Renal cortex interstitium (tissue), 11 donors: ENCODE measurements at regions not wholly inside any gene's neighbourhood (a gene's known extent, or its start where the extent isn't known, plus 50 kb on each side); places are given as distances from the start of the nearest gene placed in this dataset.

Experiments
- DNase-seq, 11 donors: peaks; one replicate each; pipeline ENCODE4 v3.0.0-alpha.2; 2013; ENCODE audit warnings: low read depth in 9 of 11, low spot score in 4 of 11; ENCODE audit errors: extremely low read depth in 1 of 11

DNA sequence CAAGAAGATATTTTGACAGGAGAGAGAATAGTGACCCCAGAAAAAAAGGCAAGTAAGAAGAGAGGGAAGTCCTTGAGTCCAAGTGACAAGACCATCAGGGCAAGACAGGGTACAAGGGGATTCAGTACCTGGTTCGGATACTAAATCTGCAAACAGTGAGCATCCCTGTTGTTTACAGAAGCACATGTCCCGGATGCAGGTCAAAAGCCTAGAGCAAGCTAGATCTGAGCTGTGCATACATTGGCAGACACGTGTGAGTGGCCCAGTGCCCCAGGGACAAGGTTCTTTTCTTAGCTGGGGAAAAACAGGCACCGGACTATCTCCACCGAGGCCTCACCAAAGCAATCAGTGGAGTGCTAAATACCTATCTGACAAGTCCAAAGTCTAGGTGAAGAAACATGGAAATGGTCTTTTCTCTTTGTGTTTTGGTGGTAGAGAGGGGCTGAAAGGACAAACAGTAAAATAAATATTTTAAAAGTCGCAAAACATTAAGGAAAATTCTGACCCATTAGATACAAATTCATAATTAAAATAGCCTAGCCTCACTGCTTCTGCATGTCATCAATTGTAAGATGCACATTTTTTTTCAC is 165.2 kb downstream of the SUCLG1 start:
- no peak for DNase-seq

DNA sequence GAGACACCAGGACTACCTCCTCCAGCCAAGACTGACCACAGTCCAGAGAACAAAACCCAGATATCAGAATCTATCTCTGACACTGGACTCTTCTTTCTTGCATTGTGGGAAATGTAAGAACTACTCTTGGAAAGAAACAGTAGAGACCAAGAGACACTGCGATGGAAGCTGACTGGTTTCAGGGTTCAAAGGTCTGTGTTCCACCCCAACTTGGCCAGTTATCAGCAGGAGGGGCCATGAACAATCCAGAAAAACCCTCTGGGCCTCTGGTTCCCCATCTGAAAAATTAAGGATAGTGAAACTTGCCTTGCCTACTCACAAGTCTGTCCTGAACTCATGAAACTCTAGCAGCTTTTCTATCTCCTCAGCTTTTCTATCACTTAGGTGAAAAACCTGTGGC is 166.5 kb downstream of the SUCLG1 start:
- no peak for DNase-seq

DNA sequence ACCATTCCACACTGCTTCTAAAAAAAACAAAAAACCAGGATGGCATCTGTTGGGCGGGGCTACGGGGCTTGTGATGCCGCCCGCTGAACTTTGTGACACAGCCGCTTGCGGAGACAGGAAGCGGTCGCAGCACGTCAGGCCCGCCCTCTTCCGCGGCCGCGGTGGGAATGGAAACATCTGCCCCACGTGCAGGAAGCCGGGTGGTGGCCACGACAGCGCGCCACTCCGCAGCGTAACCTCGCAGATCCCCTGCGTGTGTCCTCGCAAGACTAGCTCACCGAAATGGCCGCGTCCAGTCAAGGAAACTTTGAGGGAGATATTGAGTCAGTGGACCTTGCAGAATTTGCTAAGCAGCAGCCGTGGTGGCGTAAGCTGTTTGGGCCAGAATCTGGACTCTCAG is 168.5 kb downstream of the SUCLG1 start:
- no peak for DNase-seq

DNA sequence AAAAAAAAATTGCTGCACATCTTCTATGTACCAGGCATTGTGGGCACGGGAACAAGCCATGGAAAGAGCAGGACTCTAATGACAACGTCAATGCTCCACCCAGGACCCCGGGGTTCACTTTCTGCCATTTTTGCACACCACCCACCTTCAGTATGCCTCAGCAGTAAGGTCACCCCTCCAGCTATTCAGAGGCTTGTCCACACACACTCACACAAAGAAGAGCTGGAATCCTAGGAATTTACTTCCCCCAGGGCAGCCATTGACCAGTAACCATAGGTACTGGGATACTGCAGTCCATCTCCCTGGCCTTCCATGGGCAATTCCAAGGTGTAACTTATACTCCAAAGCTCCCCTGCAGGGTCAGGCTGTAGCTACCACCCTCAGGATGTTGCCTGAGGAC is 170.8 kb downstream of the SUCLG1 start:
- no peak for DNase-seq

DNA sequence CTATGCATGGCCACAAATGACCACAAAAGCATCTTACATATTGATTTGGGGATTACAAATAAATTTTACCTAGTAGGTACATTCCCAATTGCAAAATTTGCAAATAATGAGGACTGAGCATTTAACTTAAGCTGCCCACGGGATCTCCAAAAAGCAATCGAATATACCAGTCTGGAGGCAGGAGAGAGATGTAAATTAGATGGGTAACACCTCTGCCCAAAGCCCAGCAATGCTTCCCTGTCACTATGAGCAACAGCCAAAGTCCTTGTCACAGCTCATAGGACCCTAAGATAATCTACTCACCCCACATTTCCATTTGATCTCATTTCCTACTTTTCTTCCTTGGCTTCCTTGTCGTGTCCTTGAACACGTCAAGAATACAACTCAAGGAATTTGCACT is 172.2 kb downstream of the SUCLG1 start:
- DNase-seq, result no peak

DNA sequence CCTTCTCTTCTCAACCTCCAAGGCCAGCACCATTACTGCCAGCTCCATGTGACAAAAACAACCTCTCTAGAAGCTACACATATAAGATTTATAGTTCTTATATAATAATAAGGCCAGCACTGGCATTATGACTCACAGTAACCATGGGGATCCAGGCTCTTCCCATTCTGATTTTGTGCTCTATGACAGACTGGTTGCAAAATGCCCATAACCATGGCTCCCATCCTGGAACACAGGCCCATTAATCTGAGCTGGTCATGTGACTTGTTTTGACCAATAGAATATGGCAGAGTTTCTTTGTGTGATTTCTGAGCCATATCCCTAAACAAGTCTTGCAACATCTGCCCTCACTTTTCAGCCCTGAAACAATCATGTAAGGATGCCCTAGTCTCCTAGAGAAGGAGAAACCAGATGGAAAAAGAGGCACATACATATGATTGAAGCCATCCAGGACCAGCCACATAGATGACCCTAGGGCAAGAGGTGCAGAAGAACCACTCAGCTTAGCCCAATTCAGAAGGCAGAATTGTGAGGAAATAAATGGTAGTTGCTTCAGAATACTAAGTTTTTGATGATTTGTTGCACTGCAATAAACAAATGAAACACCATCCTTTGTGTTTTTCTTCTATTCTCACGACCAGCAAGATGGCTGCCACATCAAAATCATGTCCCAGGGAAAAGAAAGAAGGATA is 173.9 kb downstream of the SUCLG1 start:
- DNase-seq, result no peak

DNA sequence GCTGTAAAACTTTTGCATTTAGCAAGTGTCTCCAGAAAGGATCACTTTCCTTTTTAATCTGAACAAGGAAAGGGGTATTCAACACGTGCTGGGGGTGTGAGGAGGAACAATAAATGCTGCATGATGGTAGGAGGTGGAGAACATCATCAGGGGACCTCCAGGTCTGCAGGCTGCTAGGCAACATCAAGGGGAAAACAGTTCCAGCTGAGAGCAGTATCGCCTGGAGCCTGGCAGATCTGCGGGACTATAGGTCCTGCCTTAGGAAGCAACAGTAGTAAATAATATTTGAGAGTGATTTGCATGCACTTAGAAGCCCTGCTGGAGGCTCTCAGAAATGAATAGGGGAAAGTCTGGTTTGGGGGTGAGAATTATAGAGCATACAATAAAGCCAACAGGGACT is 175.6 kb downstream of the SUCLG1 start:
- DNase-seq, result peak in 2 of 11 donors; percentile 11 to 14

DNA sequence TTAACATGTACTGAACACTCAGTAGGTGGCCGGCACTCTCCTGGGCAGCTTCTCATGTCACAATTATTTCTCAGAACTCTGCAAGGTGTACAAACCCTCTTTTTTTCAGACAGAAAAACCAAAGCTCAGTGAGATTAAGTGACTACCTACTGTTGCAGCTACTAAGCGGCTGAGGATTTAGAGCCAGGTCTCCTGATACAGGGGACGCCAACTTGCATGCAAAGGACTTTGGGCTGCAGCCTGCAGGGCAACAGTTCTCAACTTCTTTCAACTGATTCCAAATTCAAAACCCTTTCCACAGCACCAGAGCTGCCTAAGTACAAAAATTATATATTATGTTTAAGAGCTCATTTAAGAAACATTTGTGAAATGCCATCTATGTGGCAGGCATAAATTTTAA is 177.6 kb downstream of the SUCLG1 start:
- no peak for DNase-seq

DNA sequence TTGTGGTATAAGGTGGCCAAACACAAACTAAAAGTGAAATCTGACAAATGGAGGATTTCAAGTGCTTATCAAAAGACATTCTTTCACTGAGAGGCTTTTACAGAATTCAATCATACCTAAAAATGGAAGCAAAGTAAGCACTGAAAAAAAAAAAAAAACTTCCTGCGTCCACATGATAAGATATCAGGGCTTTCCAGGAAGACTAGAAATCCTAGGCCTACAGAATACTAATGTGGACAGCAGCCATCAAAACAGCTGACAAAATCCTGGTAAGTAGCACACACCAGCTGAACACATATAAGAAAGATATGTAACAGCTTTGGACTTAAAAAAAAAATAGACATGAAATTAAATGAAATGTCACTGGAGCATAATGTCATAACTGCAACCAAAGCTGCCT is 178.2 kb downstream of the SUCLG1 start:
- no peak for DNase-seq

DNA sequence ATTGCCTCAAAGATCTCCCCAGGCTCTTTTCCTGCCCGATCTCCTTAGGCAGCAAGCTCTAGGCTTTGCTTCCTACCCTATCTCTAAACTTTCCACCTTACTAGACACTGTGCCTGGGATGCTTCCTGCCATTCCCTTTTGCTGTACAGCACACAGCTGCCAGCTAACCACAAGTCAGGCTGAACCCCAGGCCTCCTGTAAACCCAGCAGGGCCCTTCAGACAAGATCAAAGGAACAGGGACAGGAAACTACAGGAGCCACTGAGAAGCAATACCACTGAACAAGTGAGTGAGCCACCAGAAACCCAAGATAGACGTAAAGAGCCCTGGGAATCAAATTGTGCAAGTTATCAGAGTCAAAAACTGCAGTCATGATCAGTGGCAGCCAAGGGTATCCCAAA is 180.7 kb downstream of the SUCLG1 start:
- DNase-seq, result no peak

DNA sequence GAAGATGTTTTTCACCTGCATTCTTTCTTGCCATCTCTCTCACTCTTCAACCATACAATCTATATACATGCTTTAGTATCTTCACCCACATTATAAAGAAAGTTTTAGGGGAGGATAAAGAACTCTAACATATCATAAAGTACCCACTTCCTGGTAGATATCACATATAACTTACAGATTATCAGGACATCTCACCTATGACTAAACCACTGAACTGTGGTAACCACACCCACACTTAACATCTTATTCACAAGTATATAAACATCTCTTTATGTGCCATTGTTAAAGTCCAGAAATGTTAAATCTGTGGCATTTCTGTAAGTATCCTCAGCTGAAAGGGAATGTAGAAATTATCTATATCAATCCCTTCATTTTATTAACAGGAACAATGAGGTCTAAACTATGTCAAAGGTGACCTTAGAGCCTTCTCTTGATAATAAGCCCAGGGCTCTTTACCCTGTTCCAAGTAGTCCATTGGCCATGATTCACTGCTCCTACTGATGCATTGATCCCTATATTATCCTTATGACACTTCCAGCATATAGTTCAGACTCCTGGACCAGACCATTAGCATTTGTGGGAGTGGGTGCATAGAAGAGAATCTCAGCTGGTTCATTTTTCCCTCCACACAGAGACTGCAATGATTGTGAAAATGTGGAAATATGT is 182.4 kb downstream of the SUCLG1 start:
- no peak for DNase-seq

DNA sequence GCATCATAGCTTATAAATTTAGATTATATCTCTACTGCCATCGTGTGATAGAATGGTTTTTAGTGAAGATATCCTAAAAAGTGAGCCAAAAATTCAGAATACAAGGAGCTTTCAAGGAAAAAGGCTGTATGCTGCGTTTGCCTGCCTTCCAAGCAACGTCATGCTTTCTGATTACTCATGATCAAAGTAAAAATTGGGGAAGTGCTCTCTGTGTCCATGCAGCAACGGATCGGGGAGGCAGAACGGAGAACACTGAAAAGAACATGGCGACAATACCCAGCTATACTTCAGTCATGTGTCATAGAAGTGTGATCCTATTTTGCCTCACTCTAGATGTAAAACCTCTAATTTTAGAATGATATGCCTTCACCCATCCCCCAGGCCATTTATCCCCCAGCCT is 185.7 kb downstream of the SUCLG1 start:
- no peak for DNase-seq

DNA sequence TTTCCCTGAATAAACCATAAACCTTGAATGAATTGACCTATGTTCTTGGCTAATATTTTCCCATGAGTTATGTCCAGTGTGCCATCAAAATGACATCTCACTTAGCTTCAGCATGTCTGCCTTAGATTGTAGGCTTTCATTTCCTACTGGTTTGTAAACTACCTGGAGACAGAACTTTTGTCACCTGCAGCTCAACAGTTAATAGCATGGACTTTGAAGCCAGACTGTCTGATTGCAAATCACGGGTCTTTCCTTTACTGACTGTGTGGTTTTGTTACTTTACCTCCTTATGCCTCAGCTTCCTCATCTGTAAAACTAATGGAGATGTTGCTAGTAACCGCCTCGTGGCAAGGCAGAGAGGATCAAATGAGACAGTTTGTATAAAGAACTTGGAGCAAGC is 187.1 kb downstream of the SUCLG1 start:
- no peak for DNase-seq

DNA sequence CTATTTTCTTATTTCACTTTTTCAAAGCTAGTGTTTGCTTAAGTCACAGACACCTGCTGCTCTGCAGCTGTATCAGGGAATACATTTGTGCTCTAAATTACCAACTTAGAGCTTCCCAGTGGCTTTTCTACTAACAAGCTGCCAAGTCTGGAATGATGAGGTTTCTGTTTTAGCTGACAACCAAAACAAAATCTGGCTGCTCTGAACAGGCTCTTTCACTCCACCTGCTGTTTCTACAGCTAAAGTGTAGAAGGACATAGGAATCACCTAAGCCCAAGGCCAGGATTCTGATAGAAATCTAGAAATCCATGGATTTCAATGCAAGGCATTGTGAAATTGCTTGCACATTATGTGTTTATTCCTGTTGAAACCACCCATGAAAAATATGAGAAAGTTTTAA is 201.2 kb downstream of the SUCLG1 start:
- DNase-seq, result no peak

DNA sequence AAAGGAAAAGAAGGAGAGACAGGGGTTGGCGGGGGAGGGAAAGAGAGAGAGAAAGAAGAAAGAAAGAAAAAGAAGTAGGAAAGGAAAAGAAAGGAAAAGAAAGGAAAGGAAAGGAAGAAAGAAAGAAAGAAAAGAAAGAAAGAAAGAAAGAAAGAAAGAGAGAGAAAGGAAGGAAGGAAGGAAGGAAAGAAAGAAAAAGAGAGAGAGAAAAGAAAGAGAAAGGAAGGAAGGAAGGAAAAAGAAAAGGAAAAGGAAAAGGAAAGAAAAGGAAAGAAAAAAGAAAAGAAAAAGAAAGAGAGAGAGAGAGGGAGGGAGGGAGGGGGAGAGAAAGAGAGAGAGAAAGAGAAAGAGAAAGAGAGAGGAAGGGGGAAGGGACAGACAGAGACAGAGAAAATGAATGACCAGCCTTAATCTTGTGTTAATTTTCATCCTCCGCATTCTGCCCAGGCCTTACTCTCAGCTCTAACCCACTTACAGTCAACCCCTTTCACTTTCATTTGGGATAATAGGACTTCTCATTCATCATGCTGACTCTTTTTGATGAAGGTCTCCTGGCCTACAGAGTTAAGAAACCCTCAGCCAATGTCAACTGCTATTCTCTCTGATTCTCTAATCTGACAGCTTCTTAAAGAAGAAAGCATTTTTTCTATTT is 207.3 kb downstream of the SUCLG1 start:
- DNase-seq, result no peak

DNA sequence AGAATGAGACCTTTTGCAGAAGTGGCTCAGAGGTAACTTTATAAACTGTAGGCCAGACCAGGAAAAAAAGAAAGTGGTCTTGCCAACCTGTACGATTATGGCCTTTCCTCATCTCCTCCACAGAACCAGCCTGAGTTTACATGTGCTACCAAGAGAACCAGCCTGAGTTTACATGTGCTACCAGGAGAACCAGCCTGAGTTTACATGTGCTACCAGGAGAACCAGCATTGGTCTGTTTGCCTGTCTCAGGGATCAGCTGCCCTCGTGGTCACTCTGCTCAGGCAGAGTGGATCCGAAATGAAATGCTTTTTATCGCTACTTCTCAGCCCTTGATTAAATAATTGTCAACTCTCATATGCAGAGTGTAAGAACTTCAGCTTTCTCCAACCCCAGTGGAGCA is 209.9 kb downstream of the SUCLG1 start:
- DNase-seq, result no peak

DNA sequence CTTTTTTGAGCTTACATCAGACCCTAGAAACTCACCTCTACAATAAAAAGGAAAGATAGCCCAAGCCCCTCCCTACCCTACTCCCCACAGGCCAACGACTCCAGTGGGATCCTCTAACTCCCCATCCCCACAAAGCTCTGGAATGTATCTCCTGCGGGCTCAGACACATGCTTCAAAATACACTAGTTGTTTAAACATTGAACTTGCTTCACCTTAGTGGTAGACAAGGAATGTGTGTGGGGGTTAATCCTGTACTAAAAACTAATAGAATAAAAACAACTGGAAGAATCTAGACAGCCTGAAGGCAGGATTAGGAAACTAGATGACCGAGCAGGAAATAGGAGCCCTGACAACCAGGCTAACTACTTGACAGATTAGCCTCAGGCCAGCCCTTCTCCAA is 211.5 kb downstream of the SUCLG1 start:
- no peak for DNase-seq

DNA sequence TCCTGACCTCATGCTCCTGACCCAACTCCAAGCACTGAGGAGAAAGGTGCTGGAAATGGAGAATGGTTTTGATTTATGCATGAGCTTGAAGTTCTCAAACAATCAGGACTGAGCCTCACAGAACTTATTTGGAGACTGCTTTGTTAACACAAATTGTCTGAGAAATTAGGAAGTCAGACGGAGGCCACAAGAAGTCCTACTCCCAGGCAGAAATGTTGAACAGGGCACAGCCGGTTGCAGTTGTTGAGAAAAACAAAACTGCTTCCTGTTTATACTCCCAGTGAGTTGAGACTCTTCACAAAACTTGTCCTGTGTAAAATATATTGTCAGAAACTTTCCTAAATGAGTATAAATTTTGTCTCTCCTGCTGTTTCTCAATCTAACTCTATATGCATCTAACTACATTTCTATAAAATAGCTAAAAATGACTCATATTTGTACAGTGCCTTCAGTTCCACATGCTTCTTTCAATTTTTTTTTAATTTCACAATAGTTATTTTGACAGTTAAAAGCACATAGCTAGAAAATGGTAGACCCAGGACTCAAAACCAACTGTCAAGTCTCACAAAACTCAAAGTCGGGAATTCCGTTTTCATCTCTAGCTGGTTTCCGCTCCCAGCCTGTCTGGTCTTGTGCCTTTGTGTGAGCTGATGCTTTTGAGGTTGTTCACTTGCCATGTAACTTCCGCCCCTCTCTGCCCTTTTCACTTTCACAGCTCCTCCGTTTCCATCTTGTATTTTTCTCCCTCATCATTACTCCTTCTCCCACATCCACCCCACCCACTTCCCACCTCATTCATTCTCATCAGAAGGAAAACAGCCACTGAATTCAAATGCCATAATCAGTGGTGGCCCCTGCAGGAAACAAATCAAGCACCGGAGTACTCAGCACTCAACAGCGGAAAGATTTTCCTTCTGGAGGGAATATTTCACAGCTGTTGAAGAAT is 215.0 kb downstream of the SUCLG1 start:
- no peak for DNase-seq

DNA sequence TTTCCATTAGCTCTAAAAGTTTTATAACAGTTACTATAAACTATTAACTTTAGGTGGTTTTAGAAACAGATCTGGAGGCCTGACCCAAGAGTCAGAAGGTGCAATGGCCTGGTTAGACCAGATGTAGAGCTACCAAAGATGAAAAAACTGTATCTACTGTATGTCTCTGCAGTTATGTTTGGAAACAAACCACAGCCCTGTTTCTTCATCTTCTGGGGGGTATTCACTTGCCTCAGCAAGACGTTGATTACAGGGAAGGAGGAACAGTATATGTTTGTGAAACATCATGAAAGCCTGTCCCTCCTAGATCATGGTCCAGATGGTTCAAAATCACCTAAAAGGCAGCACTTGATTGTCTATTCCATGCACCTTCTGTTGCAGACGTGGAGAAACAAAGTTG is 220.2 kb downstream of the SUCLG1 start:
- DNase-seq, result no peak
